HG03175 (cell line): ENCODE measurements at regions not wholly inside any gene's neighbourhood (a gene's known extent, or its start where the extent isn't known, plus 50 kb on each side); places are given as distances from the start of the nearest gene placed in this dataset.

Experiments used
- ATAC-seq: cut with Tn5 transposase; IDR thresholded peaks from one replicate; pipeline ENCODE4 v1.9.1; 2021; ENCODE audit warnings: mild to moderate bottlenecking, moderate library complexity; ENCODE audit not compliant: unreplicated experiment

- ATAC-seq: no peak
Observed at GRCh38 chr21:26743524-26743923, 101.7 kb downstream of the ADAMTS1 start.

- ATAC-seq: no peak
Observed at GRCh38 chr21:26739189-26739588, 106.0 kb downstream of the ADAMTS1 start.

GRCh38 chr21:26736449-26736848 is 108.8 kb downstream of the ADAMTS1 start:
- ATAC-seq: no peak

GRCh38 chr21:26732432-26733221 is 112.6 kb downstream of the ADAMTS1 start:
- ATAC-seq: no peak

GRCh38 chr21:26719750-26720149 is 125.5 kb downstream of the ADAMTS1 start:
- ATAC-seq: no peak

GRCh38 chr21:26717146-26717739 is 128.0 kb downstream of the ADAMTS1 start:
- ATAC-seq: no peak

- ATAC-seq: peak; percentile 63
Observed at GRCh38 chr21:26715878-26716506, 129.2 kb downstream of the ADAMTS1 start.

- no peak for ATAC-seq
Observed at GRCh38 chr21:26715116-26715515, 130.1 kb downstream of the ADAMTS1 start.

GRCh38 chr21:26710155-26710554 is 135.1 kb downstream of the ADAMTS1 start:
- ATAC-seq: no peak

- ATAC-seq: no peak
Observed at GRCh38 chr21:26709090-26709489, 136.0 kb upstream of the CYYR1 start.

- no peak for ATAC-seq
Observed at GRCh38 chr21:26708223-26708800, 135.2 kb upstream of the CYYR1 start.

- ATAC-seq: no peak
Observed at GRCh38 chr21:26707246-26707645, 134.2 kb upstream of the CYYR1 start.

- no peak for ATAC-seq
Observed at GRCh38 chr21:26698416-26698815, 125.3 kb upstream of the CYYR1 start.

- ATAC-seq: no peak
Observed at GRCh38 chr21:26691416-26691815, 118.3 kb upstream of the CYYR1 start.

- no peak for ATAC-seq
Observed at GRCh38 chr21:26686705-26687104, 113.6 kb upstream of the CYYR1 start.

GRCh38 chr21:26686278-26686677 is 113.2 kb upstream of the CYYR1 start:
- ATAC-seq: peak; percentile 60

GRCh38 chr21:26684889-26685288 is 111.8 kb upstream of the CYYR1 start:
- ATAC-seq: no peak

GRCh38 chr21:26683996-26684395 is 110.9 kb upstream of the CYYR1 start:
- no peak for ATAC-seq

GRCh38 chr21:26679284-26679683 is 106.2 kb upstream of the CYYR1 start:
- no peak for ATAC-seq

GRCh38 chr21:26674323-26674722 is 101.2 kb upstream of the CYYR1 start:
- ATAC-seq: no peak

GRCh38 chr21:26669215-26669764 is 96.2 kb upstream of the CYYR1 start:
- ATAC-seq: no peak
